RKO (cell line): ENCODE measurements at regions not wholly inside any gene's neighbourhood (a gene's known extent, or its start where the extent isn't known, plus 50 kb on each side); places are given as distances from the start of the nearest gene placed in this dataset.

Experiments used
- DNase-seq: peaks from one replicate; pipeline ENCODE4 v3.0.0-alpha.2; 2016; ENCODE audit warnings: low spot score

DNA sequence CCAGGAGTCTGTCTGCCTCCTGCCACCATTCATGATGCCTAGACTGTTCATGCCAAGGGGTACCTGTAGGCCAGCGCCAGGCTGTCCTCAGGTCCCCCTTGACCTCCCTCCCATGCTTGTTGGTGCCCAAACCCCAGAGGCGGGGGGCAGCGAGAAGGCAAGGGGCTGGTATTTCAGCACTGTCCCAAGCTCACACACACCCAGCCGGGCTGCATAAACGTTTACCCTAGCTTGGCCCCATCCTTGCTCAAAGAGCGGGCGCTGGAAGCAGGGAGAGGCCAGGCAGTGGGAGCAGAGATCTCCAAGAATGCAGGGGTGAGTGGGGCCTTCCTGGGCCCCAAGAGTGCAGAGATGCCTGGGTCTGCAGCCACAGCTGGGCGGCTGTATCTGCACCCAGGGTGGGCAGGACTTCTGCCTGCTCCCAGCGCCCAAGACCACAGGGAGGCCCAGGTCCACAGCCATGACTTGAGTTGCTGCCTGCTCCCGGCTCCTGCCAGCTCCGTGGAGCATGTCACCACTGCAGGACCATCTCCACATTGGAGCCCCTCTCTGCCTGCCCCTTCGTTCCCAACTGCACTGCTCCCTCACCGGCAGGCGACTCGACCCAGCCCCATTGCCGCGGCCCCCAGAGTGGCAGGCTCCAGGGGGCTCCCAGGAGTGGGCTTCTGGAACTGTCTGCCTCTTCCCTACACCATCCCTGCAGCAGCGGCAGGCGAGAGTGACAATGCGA, 616.6 kb downstream of the METTL4 start:
- no peak for DNase-seq

DNA sequence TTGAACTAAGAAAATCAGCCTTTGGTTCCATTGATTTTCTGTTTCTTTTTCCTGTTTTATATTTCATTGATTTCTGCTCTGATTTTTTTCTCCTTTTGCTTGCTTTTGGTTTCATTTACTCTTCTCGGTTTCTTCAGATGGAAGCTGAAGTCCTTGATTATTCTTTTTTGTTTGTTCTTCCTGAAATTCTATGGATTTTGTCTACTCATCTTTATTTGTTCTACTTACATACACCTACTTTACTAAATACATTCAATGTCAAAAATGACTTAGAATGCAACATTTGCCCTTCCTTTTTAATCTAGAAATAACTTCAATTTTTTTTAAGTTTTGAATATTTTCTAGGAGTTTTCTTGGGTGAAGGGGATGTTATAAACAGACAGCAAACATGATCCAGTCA, 612.5 kb downstream of the METTL4 start:
- no peak for DNase-seq

DNA sequence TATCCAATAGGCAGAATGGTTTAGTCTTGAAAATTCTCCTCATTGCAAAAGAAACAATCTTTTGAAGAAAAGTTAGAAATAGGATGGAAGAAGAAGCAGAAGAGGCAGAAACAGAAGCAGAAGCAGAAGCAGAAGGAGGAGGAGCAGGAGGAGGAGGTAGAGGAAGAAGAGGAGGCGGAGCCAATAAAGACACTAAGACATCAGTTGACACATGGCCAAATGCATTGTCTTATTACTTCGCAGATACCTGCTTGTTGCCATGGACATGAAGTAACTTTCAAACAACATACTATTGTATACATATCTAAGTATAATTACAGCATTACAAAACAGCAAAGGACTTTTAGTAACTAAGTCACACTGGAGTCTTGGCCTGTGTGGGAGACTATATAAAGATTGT, 606.3 kb downstream of the METTL4 start:
- DNase-seq = no peak

- no peak for DNase-seq
Measured at GRCh38 chr18:1965541-1965940, 605.8 kb downstream of the METTL4 start.

GRCh38 chr18:1968801-1969498, 602.4 kb downstream of the METTL4 start:
- no peak for DNase-seq

DNA sequence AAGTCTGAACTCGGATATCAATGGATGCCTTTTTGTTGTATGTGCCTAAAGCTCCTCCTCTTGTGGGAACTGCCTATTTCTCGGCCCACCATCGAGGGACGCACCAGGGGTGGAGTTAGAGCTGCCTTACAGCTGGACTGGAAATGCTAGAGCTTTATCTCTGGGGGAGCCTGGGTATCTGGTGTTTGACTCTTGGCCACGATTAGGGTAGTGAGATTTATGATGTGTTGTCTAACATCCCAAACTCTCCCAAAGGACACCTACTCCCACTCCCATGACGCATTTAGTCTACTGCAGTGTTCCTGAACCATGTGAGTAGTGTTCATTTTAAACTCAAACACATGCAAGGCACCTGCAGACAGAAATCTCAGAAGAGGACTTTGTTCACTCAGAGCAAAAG, 594.8 kb downstream of the METTL4 start:
- DNase-seq = no peak

DNA sequence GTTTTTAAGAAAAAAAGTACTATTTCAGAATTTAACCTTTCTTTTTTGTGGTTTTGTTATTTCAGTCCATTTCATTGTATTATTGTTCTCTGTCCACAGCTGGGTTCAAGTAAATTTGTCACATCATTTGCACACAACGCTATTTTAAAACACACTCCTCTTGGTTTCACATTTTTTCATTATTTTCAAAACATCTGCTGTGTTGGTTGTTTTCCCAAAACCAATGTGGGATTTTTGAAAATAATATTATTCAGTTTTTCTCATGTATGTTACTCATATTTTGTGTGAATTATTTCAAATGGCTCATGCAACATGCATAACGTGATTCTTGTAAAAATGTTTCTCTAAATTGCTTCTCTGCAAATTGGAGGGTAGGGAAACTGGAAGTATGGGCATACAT, 589.2 kb downstream of the METTL4 start:
- no peak for DNase-seq

GRCh38 chr18:1983746-1984515, 587.4 kb downstream of the METTL4 start:
- no peak for DNase-seq

- DNase-seq = no peak
Measured at GRCh38 chr18:1993866-1994265, 577.4 kb downstream of the METTL4 start.

- no peak for DNase-seq
Measured at GRCh38 chr18:1994471-1994870, 576.8 kb downstream of the METTL4 start.

DNA sequence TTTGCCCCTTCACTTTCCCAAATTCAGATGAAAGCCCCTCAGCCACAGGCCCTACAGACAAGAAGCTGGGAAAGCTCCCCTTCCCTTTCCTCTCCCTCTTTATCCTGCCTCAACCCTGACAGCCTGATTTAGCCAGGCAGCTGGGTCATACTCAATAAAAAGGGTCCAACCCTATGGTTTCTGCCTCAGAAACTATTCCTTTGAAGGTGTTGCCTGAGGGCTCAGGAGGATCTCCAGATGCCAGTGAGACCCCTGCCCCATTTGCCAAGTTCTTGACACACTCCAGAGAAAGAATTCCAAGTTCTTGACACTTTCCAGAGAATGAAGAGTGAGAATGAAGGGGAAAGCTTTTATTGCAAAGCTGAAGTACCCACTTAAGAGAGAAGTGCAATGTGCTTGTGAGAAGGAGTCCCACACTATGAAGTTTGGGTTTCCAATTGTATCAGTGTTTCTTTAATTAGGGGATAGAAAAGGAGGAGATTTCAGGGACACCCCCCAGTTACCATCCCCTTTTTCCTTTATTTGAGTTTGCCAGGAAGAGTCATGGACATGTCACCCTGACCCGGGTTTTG, 576.2 kb downstream of the METTL4 start:
- DNase-seq = no peak

DNA sequence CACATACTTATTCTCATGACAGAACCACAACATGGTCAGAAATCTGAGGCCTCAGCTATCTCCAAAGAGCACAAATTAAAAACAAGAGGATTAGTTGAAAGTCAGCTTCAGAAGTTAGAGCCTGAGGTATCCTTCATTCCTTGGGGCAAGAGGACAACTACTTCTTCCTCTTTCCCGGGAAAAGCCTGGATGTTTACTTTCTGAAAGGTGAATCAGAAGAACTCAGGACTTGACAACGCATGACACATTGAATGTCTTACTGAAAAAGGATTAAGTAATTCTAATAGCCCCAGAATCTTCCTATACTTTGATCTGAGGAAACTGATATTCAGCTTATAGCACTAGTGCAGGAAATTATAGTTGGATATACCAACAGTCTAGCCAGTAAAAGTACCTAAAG, 573.2 kb downstream of the METTL4 start:
- no peak for DNase-seq

DNA sequence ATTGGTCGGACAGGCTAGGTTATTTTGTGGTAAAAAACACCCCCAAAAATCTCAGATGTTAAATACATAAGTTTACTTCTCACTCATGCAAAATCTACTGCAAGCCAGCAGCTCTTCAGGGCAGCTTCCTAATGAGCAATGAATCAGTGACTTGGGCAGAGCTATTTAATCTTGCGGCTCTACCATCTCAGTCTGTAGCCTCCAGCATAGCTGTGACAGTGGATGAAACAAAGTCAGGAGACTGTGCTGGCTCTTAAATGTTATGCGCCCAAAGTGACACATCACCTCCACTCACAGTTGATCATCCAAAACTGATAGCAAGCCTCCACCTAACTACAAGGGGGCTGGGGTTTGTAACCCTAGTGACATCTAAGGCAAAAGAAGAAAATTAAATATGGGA, 571.9 kb downstream of the METTL4 start:
- no peak for DNase-seq

DNA sequence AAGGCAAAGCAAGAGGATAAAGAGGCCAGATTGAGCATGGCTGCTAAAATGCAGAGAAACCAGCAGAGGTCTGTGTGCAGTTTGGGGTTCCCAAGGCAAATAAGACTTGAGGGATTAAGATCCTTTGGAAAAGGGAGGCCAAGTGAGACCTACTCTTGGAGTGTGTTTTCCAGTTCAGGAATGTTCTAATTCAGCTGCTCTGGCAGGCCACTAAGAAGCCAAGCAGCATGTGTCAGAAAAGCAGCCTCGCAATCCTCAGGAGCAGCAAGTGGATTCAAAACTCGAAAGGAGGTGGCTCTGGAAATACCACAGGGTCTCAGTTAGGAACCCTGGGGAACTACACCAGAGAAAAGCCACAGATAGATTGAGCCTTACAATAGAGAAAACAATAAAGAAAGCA, 569.2 kb downstream of the METTL4 start:
- no peak for DNase-seq

DNA sequence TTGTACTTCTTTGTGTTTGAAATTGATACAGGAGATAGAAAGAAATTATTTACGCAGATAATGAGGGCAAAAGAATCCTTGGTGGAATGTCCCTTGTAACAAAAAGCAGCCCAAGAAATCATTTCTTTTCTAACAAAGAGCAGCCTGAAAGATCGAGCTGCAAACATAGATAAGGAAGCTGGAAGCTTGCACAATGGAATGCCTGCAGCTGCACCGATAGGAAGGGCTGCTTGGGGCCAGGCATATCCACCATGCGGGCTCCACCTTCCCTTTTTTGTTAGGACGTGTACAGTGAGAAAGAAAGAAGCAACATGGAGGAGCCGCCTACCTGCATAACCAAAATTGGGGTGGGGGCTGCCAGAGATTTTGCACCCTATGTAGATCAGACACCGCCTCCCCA, 568.7 kb downstream of the METTL4 start:
- no peak for DNase-seq

- DNase-seq = no peak
Measured at GRCh38 chr18:2009942-2010697, 561.2 kb downstream of the METTL4 start.

DNA sequence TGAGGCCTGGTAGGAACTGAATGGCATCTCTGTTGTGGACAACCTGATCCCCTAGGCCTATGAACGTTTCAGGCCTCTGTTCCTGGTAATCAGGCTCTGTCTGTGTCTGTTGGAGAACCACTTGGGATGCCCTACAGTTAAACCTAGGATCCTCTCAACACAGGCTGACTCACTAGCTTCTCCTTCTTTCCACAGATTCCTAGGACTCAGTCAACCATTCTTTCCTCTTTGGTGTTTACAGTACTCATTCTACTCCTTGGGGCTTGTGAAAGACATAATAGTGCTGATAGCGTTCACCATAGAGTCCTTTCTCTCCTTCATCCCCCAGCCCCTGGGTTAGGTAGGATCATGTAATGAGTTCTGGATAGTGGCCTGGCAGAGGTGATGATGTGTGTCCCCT, 544.3 kb downstream of the METTL4 start:
- DNase-seq = no peak

GRCh38 chr18:2027756-2028155, 543.5 kb downstream of the METTL4 start:
- no peak for DNase-seq

- no peak for DNase-seq
Measured at GRCh38 chr18:2028986-2029385, 542.3 kb downstream of the METTL4 start.

- DNase-seq = no peak
Measured at GRCh38 chr18:2030647-2031046, 540.7 kb downstream of the METTL4 start.

DNA sequence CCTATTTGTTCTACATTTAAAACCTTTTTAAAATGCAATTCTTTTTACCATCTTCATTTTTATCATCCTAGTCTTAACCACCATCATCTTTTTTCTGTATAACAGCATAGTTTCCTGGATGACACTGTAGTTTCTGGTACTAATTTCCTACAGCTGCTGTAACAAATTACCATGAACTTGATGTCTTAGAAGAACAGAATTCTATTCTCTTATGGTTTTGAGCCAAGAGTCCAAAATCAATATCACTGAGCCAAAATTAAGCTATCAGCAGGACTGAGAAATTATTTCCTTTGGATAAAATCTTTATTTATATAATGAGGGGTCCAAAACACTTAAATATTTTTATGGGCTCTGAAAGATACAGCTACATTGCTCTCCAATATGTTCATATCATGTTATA, 539.3 kb downstream of the METTL4 start:
- DNase-seq = no peak

GRCh38 chr18:2035056-2035455, 536.2 kb downstream of the METTL4 start:
- no peak for DNase-seq
